ENCODE measurements at regions not wholly inside any gene's neighbourhood (a gene's known extent, or its start where the extent isn't known, plus 50 kb on each side); places are given as distances from the start of the nearest gene placed in this dataset.

DNA sequence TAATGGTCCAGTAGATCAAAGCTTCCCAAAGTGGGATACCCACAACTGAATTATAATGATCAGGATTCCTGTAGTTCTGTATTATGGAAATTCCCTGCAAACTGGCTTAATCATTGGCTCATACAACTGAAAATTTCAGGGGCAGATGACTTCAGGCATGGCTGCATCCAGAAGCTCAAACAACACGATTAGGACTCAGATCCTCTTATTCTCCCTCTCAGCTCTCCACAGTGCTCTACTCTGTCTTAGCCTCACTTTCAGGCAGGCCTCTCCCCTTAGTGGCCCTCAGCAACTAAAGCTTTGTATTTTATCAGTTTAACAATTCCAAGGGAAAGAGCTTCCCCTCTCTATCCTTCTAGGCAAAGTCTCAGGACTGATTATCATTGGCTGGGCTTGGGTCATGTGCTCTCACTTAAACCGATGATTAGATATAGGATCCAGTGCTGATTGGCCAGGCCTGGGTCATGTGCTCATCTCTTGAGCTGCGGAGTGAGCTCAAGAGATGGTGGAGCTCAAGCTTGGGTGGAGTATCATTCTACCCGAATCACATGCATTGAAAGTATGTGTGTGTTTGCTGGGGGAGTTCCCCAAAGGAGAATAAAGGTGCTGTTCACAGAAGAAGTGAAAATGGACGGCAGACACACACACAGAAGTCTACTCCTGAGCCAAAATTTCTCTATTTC lies 57.9 kb upstream of the RUNX3 start:
- Mint-ChIP-seq H3K9me3 (peaks cover 4 to 7% of the 10 kb centered on the region in 2 donors), H3K27me3 (no peaks in the 10 kb centered on the region), H3K27ac (peak overlapping the region; percentile 89 to 95), H3K4me1 (peaks cover 99% of the 10 kb centered on the region), H3K4me3 (peak overlapping the region; percentile 69 to 73)
- ATAC-seq = peak; percentile 88
- DNase-seq = peak in 1 of 2 donors; percentile 78

DNA sequence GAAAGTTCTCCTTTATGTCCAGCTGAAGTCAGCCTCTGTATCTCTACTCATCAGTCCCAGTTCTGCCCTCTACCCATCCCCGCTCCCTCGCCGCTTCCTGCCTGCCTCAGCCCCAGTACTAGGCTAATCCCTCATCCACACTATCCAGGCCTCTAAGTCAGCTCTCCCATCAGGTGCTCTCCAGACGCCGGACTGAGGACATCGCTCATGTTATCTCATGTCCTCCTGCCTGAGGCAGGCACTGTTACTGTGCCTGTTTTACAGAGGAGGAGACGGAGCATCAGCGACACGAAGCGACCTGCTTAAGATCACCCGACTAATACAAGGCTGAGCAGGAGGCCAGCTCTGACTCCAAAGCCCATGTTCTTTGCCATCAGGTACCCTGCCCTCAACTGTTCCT lies 57.3 kb upstream of the RUNX3 start:
- no peaks in the 10 kb centered on the region for H3K27me3 Mint-ChIP-seq
- peaks cover 4 to 7% of the 10 kb centered on the region in 2 donors for H3K9me3 Mint-ChIP-seq
- H3K27ac Mint-ChIP-seq = no peak overlapping the region
- H3K4me3 Mint-ChIP-seq = no peak overlapping the region
- peaks cover 99% of the 10 kb centered on the region for H3K4me1 Mint-ChIP-seq
- DNase-seq (no peak), ATAC-seq (no peak)

DNA sequence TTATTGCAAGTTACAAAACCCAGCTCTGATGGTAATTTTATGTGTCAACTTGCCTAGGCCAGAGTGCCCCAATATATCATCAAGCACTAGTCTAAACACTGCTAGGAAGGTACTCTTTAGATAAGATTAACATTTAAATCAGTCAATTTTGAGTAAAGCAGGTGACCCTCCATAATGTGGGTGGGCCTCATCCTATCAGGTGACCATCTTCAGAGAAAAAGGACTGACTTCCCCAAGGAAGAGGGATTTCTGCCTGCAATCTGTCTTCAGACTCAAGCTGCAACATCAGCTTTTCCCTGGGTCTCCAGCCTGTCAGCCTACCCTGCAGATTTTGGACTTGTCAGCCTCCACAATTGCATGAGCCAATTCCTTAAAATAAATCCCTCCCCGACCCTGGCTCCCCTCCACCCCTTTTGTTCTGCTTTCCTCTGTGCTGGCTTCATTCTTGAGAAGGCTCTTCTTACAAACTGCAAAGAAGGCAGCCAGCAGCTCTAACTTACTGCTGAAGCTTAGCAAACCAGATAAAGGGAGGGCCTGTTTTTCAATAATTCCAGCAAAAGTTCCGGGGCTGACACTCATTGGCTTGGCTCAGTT lies 56.4 kb upstream of the RUNX3 start:
- Mint-ChIP-seq H3K27ac (no peak overlapping the region), H3K9me3 (peaks cover 4 to 7% of the 10 kb centered on the region in 2 donors), H3K27me3 (no peaks in the 10 kb centered on the region), H3K4me3 (peak overlapping the region; percentile 8 to 21), H3K4me1 (peaks cover 99% of the 10 kb centered on the region)
- no peak for ATAC-seq
- DNase-seq = no peak

- H3K27ac Mint-ChIP-seq = peak overlapping the region; percentile 62 to 79
- peaks cover 99% of the 10 kb centered on the region for H3K4me1 Mint-ChIP-seq
- DNase-seq (no peak), ATAC-seq (no peak)
- peaks cover 4 to 7% of the 10 kb centered on the region in 2 donors for H3K9me3 Mint-ChIP-seq
- no peaks in the 10 kb centered on the region for H3K27me3 Mint-ChIP-seq
- H3K4me3 Mint-ChIP-seq = peak overlapping the region; percentile 13 to 53
Observed at GRCh38 chr1:24985737-24986136, 55.7 kb upstream of the RUNX3 start.

DNA sequence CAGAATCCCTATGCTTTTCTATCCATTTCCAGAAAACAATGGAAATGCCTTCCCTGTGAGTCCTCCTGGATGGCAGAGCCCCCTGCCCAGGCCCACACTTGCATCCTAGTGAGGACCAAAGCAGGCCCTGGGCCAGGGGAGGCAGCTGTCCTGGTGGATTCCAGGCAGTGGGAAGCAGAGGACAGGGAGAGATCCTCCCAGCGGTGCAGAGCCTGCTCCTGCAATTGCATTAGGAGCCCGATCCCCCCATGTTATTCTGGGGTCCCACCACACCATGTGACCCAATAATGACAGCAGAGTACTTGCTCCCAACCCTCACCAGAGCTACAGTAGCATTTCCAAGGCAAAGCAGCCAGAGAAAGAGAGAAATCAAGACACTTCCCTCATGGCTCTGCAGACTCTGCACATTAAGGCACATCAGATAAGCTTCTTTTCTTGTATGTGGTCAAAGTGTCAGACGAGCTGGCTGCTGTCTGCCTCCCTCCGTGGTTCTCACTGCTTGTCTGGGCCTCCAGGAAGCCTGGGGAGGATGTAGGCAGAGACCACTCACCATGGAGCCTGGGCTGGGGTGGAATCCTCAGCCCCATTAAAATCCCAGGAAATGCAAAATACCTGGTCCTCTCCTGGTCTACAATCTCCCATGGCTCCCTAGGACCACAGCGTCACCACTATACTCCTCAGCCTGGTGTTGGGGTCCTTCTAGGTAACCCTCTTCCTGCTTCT lies 54.9 kb upstream of the RUNX3 start:
- no peak for ATAC-seq

DNA sequence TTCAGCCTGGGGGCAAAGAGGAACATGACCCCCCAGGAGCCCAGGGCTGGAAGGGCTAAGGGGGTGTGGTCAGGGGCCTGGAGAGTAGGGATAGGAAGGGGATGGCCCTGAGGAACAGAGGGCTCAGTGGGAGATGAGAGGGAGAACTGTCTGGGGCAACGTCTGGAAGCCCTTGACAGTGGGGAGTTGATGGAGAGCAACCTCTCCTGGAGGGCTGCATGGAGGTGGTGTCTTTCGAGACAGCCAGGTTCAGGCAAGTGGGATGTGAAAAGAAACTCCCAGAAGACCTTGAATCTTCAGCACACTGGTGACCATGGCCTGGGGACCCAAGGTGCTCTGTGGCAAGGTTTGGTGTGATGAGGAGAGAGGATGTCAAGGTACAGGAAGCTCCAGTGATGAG lies 54.2 kb upstream of the RUNX3 start:
- Mint-ChIP-seq H3K9me3 (peaks cover 4 to 7% of the 10 kb centered on the region in 2 donors), H3K4me1 (peaks cover 99% of the 10 kb centered on the region), H3K27me3 (no peaks in the 10 kb centered on the region), H3K4me3 (peak overlapping the region; percentile 34 to 53), H3K27ac (peak overlapping the region; percentile 77 to 87)
- no peak for ATAC-seq
- DNase-seq = no peak

More for the DNA sequence above, 54.9 kb upstream of the RUNX3 start:
- Mint-ChIP-seq H3K27ac (peak overlapping the region; percentile 62 to 67), H3K4me1 (peaks cover 99% of the 10 kb centered on the region), H3K9me3 (peaks cover 4 to 7% of the 10 kb centered on the region in 2 donors), H3K27me3 (no peaks in the 10 kb centered on the region), H3K4me3 (peak overlapping the region; percentile 29 to 53)
- DNase-seq = no peak

- H3K27me3 Mint-ChIP-seq = no peaks in the 10 kb centered on the region
- peaks cover 5% of the 10 kb centered on the region in 2 donors for H3K9me3 Mint-ChIP-seq
- peaks cover 99% of the 10 kb centered on the region for H3K4me1 Mint-ChIP-seq
- ATAC-seq (no peak), DNase-seq (no peak)
- peak overlapping the region; percentile 5 to 41 for H3K4me3 Mint-ChIP-seq
- H3K27ac Mint-ChIP-seq = peak overlapping the region; percentile 79 to 86
Observed at GRCh38 chr1:24983006-24983680, 53.1 kb upstream of the RUNX3 start.

DNA sequence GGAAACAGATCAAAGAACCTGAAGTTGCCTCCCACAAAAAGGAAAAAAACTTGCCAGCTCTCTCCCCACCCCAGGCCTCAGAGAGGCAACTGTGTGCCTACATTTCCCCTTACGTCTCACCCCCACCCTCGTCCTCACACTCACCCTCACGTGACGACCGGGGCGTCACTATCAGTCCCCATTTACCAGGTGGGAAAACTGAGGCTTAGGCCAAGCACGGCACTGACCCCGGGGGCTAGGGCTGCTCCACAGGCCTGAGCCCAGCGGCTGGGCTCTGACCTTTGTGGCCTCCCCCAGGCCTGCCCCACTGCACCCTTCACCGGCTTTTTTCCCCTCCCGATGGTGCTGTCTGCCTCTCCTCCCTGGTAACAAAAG lies 51.5 kb upstream of the RUNX3 start:
- Mint-ChIP-seq H3K27me3 (no peaks in the 10 kb centered on the region), H3K9me3 (peaks cover 5 to 10% of the 10 kb centered on the region in 2 donors), H3K27ac (peak overlapping the region; percentile 94 to 98), H3K4me1 (peaks cover 95% of the 10 kb centered on the region), H3K4me3 (peak overlapping the region; percentile 70 to 75)
- ATAC-seq (peak; percentile 75), DNase-seq (peak in 1 of 2 donors; percentile 61)

GRCh38 chr1:24980836-24981630 lies 51.0 kb upstream of the RUNX3 start:
- Mint-ChIP-seq H3K27ac (peak overlapping the region; percentile 94 to 98), H3K9me3 (peaks cover 11 to 16% of the 10 kb centered on the region in 2 donors), H3K4me3 (peak overlapping the region; percentile 70 to 75), H3K27me3 (no peaks in the 10 kb centered on the region), H3K4me1 (peaks cover 91% of the 10 kb centered on the region)
- peak; percentile 59 for ATAC-seq
- no peak for DNase-seq
